HG02588 (cell line): ENCODE measurements at regions not wholly inside any gene's neighbourhood (a gene's known extent, or its start where the extent isn't known, plus 50 kb on each side); places are given as distances from the start of the nearest gene placed in this dataset.

Experiments used
- ATAC-seq: cut with Tn5 transposase; IDR thresholded peaks from one replicate; pipeline ENCODE4 v1.9.1; 2021; ENCODE audit warnings: mild to moderate bottlenecking, moderate library complexity; ENCODE audit not compliant: unreplicated experiment

DNA sequence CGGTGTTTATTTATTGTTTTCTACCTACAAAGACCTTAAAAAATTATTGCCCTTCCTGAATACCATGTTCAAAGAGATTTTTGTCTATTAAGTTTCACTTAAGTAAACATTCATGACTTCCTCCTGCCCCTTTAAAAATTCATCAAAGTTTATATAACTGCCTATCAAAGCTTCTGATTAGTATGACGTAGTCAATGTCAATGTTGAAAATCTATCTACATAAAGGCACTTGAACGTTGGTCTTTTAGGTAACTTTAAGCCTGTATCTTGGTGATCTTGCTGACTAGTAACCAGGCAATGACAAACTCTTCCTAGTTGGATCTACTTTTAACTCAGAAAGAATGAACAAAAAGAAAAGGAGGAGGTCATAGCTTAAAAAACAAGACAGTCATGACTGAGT lies 97.2 kb downstream of the MAIP1 start:
- no peak for ATAC-seq

DNA sequence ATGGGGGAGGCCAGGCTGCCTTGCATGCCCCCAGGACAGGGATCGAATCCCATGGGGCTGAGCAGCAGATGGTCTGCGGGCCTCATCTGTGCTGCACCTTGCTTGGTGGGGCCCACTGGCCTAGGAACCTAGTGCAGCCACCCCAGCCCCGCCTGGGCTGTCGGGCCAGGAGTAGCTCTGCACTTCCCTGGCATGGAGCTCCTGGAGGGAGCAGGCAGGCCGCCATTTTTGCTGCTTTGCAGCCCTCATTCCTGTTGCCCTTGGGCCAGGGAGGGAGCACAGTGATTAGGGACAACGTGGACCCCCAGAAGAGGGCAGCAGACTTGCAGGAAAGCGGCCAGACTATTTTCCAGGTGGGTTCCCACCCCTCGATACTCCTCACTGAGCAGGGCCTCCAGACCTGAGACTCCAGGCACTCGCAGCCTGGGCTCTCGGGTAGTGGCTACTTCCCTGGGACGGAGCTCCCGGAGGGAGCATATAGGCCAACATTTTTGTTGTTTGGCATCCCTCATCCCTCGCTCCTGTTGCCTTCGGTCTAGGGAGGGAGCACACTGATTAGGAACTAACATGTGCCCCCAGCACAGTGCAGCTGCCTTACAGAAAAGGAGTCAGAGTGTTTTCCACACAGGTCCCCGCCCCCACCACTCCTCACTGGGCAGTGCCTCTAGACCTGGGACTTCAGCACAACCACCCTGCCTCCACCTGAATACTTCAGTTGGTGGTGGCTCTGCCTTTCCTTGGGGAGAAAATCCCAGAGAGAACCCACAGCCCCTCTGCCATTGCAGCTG lies 99.5 kb downstream of the MAIP1 start:
- ATAC-seq = no peak

DNA sequence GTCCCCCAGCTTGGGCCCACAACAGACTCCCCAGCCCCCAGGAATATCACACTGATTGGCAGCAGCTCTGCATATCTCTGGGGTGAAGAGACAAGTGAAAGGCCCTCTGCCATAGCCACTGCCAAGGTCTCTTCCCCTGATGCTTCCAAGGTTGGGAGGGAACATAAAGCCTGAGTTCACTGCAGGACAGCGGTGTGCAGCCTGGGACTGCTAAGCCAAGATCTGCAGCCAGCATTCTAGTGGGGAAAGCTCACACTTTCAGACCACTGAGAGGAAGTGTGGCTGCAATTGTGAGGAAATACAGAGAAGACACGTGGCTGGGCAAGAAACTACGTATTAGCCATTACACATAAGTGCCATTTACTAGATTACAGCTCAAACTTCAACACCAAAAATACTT lies 100.7 kb downstream of the MAIP1 start:
- ATAC-seq = no peak

DNA sequence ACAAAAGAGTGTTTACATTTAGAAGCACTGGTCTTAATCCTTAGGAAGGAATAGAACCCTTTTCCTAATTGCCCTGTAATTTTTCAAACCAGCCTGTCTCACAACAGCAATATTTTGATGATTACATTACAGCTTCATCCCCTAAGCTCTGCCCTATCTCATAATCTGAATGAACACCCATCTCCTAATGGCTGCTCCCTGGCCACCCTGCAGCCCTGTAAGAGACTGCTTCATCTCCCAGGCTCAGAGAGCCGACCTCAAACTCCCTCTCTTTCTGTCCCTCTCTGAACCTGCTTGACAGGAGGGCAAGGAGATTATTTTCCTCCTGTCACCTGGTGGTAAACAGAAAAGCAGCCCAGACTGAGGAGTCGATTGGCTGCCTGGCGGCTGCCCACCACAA lies 107.8 kb downstream of the MAIP1 start:
- ATAC-seq = no peak

DNA sequence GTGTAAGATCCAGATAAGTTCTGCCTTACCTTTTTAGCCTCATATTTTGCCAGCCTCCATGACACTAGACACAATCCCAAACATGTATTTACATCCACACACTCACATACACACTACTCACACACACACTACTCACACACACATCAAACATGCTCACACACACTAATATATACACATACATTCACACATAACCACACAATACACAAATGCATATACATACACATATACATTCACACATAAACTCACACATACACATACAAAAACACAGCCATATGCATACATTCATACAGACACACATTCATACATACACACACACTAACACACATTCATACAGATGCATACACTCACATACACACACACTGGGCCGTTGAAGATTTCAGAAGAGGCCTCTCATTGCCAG lies 109.5 kb downstream of the MAIP1 start:
- no peak for ATAC-seq

- ATAC-seq = no peak
Observed at GRCh38 chr2:200065477-200065876, 110.1 kb downstream of the MAIP1 start.

DNA sequence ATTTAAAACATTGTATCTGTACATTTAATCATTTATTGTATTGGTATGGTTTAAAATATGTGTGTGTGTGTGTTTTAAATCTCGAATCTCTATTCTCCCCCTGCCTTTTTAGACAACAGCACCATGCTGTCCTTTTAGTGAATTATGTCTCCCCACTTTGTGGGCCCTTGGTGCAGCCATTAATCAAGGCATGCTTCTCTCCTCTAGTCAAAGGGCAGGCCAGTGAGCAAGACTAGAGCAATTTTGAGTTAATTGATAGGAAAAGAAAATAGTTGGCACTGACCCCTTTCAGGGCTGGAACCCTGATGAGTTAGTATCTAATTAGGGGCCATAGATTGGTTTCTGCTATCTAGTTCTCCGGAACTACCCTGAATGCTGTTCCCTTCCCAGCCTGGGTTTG lies 111.0 kb downstream of the MAIP1 start:
- no peak for ATAC-seq

DNA sequence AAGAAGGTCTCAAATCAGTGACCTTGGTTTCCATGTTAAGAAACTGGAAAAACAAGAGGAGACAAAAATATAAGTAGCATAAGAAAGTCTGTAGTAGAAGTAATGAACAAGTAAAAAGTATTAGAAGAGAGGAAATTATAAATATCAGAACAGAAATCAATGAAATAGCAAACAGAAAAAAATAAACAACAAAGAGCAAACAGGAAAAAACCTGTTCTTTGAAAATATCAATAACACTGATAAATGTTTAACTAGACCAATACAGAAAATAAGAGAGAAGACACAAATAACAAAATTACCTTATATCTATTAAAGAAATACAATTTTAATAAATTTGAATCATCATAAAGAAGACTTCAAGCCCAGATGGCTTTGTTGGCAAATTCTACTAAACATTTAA lies 113.3 kb downstream of the MAIP1 start:
- no peak for ATAC-seq

- no peak for ATAC-seq
Observed at GRCh38 chr2:200077210-200077650, 121.8 kb downstream of the MAIP1 start.

DNA sequence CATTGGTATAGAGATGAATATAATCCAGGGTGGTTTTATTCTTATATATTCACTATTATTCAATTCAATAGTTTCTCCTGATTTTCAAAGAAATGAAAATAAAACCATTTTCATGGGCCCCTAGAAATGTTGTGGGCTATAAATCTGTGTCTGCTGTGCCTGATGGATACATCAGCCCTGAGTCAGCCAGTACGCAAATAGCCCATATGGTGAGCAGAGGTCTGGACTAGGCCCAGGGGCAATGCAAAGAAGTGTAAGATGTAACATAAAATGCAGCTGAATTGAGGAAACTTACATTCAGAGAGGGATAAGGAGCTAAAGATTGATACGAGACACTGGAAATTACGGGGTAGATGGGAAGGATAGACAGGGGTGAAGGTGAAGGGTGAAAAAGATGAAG lies 122.5 kb downstream of the MAIP1 start:
- no peak for ATAC-seq

- no peak for ATAC-seq
Observed at GRCh38 chr2:200079356-200079755, 124.0 kb downstream of the MAIP1 start.

DNA sequence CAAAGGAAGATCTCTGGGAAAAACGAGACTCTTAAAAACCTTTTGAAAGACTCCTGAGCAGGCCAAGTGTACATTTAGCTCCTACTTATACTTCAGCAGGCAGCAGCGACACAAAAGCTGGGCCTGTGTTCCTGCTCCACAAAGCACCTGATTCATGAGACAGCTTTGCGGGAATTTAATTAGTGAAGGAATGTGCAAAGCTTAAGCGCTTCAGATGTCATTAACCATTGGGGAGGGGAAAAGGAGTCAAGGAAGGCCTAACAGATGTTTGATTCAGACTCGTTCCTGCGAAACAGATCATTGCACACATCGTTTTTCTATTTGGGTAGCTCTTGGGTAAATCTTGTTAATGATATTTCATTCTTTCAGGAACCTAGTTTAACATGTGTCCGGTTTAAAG lies 125.9 kb downstream of the MAIP1 start:
- ATAC-seq = no peak

GRCh38 chr2:200081811-200082210 lies 126.4 kb downstream of the MAIP1 start:
- ATAC-seq = no peak

GRCh38 chr2:200084036-200084435 lies 128.7 kb downstream of the MAIP1 start:
- ATAC-seq = no peak

GRCh38 chr2:200086911-200087310 lies 131.5 kb downstream of the MAIP1 start:
- no peak for ATAC-seq

- ATAC-seq = no peak
Observed at GRCh38 chr2:200087451-200087850, 132.1 kb downstream of the MAIP1 start.

- no peak for ATAC-seq
Observed at GRCh38 chr2:200089040-200089755, 133.8 kb downstream of the MAIP1 start.

DNA sequence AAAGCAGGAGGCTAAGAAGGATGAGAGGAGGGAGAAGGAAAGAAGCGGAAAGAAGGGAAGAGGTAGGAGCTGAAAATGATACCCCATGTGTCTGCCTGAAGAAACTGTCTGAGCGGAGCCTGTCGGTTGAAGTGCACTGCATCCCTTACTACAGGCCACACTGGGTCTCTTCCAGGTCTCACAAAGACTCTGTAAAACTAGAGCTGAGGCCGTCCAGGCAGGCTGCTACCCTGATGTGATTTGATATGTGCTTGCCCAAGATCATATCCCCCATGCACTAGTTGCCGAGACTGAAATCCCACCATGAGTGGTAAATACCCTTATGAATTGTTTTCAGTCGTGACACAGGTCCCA lies 134.4 kb downstream of the MAIP1 start:
- no peak for ATAC-seq

GRCh38 chr2:200090683-200091082 lies 135.3 kb downstream of the MAIP1 start:
- no peak for ATAC-seq

- no peak for ATAC-seq
Observed at GRCh38 chr2:200091126-200091525, 135.7 kb downstream of the MAIP1 start.

- no peak for ATAC-seq
Observed at GRCh38 chr2:200092235-200092634, 136.9 kb downstream of the MAIP1 start.

DNA sequence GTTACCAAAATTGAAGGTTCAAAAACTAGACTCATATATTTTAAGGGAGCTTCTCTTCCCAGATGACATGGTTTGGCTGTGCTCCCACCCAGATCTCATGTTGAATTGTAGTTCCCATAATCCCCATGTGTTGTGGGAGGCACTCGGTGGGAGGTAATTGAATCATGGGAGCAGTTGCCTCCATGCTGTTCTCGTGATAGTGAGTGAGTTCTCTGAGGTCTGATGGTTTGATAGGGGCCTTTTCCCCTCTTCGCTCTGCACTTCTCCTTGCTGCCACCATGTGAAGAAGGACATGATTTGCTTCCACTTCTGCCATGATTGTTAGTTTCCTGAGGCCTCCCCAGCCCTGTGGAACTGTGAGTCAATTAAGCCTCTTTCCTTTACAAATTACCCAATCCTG lies 140.1 kb downstream of the MAIP1 start:
- no peak for ATAC-seq

GRCh38 chr2:200099256-200099655 lies 143.9 kb downstream of the MAIP1 start:
- ATAC-seq = no peak
